ENCODE measurements at regions not wholly inside any gene's neighbourhood (a gene's known extent, or its start where the extent isn't known, plus 50 kb on each side); places are given as distances from the start of the nearest gene placed in this dataset.

DNA sequence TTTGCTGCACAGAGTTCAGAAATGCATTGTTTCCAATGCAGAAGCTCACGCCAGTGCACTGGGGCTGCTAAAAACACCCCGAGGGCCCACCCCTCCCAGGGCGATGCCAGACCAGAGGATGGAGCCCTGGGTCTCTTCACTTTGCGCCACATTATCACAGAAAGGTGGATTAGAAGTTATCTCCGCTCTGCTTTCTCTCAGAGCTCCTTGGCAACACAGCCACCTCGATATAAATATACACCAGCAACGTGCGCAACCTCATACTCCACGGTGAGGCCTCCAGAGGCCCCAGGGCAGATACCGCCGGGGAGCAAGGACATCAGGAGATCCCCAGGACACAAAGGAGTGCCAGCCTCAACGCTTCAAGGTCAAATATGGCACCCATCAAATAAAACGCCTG lies 121.0 kb upstream of the TBX20 start:
- TF ChIP-seq, protein P1, sequence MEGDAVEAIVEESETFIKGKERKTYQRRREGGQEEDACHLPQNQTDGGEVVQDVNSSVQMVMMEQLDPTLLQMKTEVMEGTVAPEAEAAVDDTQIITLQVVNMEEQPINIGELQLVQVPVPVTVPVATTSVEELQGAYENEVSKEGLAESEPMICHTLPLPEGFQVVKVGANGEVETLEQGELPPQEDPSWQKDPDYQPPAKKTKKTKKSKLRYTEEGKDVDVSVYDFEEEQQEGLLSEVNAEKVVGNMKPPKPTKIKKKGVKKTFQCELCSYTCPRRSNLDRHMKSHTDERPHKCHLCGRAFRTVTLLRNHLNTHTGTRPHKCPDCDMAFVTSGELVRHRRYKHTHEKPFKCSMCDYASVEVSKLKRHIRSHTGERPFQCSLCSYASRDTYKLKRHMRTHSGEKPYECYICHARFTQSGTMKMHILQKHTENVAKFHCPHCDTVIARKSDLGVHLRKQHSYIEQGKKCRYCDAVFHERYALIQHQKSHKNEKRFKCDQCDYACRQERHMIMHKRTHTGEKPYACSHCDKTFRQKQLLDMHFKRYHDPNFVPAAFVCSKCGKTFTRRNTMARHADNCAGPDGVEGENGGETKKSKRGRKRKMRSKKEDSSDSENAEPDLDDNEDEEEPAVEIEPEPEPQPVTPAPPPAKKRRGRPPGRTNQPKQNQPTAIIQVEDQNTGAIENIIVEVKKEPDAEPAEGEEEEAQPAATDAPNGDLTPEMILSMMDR (conservative IDR thresholded peaks at IDR 0.05): no peak
- no peak for TF ChIP-seq ZFX (IDR thresholded peaks at IDR 0.05)
